ENCODE measurements at regions not wholly inside any gene's neighbourhood (a gene's known extent, or its start where the extent isn't known, plus 50 kb on each side); places are given as distances from the start of the nearest gene placed in this dataset.

- TF ChIP-seq, protein P1, sequence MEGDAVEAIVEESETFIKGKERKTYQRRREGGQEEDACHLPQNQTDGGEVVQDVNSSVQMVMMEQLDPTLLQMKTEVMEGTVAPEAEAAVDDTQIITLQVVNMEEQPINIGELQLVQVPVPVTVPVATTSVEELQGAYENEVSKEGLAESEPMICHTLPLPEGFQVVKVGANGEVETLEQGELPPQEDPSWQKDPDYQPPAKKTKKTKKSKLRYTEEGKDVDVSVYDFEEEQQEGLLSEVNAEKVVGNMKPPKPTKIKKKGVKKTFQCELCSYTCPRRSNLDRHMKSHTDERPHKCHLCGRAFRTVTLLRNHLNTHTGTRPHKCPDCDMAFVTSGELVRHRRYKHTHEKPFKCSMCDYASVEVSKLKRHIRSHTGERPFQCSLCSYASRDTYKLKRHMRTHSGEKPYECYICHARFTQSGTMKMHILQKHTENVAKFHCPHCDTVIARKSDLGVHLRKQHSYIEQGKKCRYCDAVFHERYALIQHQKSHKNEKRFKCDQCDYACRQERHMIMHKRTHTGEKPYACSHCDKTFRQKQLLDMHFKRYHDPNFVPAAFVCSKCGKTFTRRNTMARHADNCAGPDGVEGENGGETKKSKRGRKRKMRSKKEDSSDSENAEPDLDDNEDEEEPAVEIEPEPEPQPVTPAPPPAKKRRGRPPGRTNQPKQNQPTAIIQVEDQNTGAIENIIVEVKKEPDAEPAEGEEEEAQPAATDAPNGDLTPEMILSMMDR (IDR thresholded peaks at IDR 0.05) = no peak
- TF ChIP-seq EZH2 (IDR thresholded peaks at IDR 0.05) = no peak
Measured at GRCh38 chr13:84777316-84777715, 895.0 kb upstream of the SLITRK1 start.
